ENCODE measurements at regions not wholly inside any gene's neighbourhood (a gene's known extent, or its start where the extent isn't known, plus 50 kb on each side); places are given as distances from the start of the nearest gene placed in this dataset.

DNA sequence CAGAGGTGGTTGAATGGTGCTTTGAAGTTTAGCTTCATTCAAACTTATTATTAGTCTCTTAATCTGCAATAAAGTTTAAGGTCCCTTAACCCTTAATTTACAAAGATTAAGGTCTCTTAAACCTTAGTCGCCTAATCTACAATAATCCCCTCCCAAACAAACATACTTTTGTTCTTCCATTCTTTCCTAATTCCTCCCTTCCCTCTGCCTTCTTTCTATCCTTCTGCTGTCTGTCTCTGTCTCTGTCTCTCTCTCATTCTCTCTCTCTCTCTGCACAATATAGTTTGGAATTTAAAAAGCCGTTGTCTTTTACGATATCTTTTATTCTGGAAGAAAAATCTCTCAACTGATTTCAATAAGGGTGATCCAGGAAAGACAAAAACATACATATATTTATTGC is 1096.8 kb upstream of the ATXN8OS start:
- TF ChIP-seq EZH2phosphoT487 (IDR thresholded peaks at IDR 0.05; ENCODE audit: insufficient read depth, low read depth) = no peak
- no peak for TF ChIP-seq EZH2 (IDR thresholded peaks at IDR 0.05; ENCODE audit: insufficient read depth, poor library complexity, severe bottlenecking)

Measured in GM23248 (cell line).